Upper lobe of left lung (tissue), 4 donors: ENCODE measurements at regions not wholly inside any gene's neighbourhood (a gene's known extent, or its start where the extent isn't known, plus 50 kb on each side); places are given as distances from the start of the nearest gene placed in this dataset.

Source experiments
- CTCF ChIP-seq, 6 experiments: fragments of 450-650 bp in 4 of 6; fragments of 200-600 bp in 2 of 6; sonication (generic) in 2 of 6; IDR thresholded peaks; one replicate each; pipeline ENCODE4 v1.5.1; 2016 to 2019; ENCODE audit warnings: antibody characterized with exemption in 6 of 6
- POLR2AphosphoS5 ChIP-seq, 2 donors: sonication (generic); formaldehyde crosslinking; IDR thresholded peaks; one replicate each; pipeline ENCODE4 v1.5.1; 2017; ENCODE audit warnings: antibody characterized with exemption in 2 of 2

- TF ChIP-seq CTCF (IDR thresholded peaks at IDR 0.05): peak in 5 of 6 experiments; percentile 59 to 75 (median 64)
- no peak for TF ChIP-seq POLR2AphosphoS5 (IDR thresholded peaks at IDR 0.05)
Measured at GRCh38 chr6:97497713-97498331, 214.8 kb upstream of the MMS22L start.
